22Rv1 (cell line): ENCODE measurements at regions not wholly inside any gene's neighbourhood (a gene's known extent, or its start where the extent isn't known, plus 50 kb on each side); places are given as distances from the start of the nearest gene placed in this dataset.

ENCODE experiments used
- CTCF ChIP-seq: fragments of 450-650 bp; IDR thresholded peaks from 2 replicates; pipeline ENCODE4 v1.5.1; 2017; ENCODE audit warnings: mild to moderate bottlenecking
- ZFX ChIP-seq: fragments of 450-650 bp; IDR thresholded peaks from 2 replicates; pipeline ENCODE4 v1.6.1; 2017; ENCODE audit warnings: antibody characterized with exemption, borderline replicate concordance

GRCh38 chr9:69985971-69986370 lies 57.7 kb upstream of the MAMDC2 start:
- TF ChIP-seq CTCF (no peak), ZFX (no peak)
